ENCODE measurements at regions not wholly inside any gene's neighbourhood (a gene's known extent, or its start where the extent isn't known, plus 50 kb on each side); places are given as distances from the start of the nearest gene placed in this dataset.

DNA sequence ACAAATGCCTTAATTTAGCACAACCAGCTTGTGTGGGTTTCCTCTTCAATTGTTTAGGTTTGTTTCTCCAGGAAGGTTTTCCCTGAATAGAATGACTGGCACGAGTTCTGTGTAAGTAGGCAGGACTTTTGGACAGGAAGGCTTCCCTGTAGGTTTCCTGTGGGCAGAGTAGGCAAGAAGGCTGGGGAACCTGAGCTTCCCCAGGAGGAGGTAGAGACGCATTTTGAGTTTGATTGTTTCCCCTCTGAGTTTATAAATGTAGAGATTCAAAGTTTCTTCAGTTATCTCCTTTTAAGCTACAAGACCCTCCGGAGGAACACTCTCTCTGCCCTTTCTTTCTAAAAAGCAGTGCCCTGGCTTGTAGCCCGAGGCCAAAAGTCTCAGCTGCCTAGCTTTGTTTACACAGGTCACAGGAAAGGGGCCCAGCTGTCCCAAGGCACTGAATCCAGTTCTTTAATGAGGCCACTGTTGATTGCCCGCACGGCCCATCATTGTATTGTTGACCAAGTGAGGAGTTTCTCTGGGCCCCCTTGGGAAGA lies 66.6 kb upstream of the RDX start:
- TF ChIP-seq POLR2A (IDR thresholded peaks at IDR 0.05) = no peak
- TF ChIP-seq, protein P1, sequence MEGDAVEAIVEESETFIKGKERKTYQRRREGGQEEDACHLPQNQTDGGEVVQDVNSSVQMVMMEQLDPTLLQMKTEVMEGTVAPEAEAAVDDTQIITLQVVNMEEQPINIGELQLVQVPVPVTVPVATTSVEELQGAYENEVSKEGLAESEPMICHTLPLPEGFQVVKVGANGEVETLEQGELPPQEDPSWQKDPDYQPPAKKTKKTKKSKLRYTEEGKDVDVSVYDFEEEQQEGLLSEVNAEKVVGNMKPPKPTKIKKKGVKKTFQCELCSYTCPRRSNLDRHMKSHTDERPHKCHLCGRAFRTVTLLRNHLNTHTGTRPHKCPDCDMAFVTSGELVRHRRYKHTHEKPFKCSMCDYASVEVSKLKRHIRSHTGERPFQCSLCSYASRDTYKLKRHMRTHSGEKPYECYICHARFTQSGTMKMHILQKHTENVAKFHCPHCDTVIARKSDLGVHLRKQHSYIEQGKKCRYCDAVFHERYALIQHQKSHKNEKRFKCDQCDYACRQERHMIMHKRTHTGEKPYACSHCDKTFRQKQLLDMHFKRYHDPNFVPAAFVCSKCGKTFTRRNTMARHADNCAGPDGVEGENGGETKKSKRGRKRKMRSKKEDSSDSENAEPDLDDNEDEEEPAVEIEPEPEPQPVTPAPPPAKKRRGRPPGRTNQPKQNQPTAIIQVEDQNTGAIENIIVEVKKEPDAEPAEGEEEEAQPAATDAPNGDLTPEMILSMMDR (IDR thresholded peaks at IDR 0.05) = no peak
